Smooth muscle cell (in vitro differentiated cells): ENCODE measurements at regions not wholly inside any gene's neighbourhood (a gene's known extent, or its start where the extent isn't known, plus 50 kb on each side); places are given as distances from the start of the nearest gene placed in this dataset.

ENCODE experiments used
- DNase-seq: peaks from one replicate; lab custom pipeline; 2025; ENCODE audit not compliant: unreplicated experiment; lab: John Stamatoyannopoulos, UW
- H2AFZ ChIP-seq: fragments of 200-600 bp; sonication (generic); 2 replicates; pipeline ENCODE4 v1.6.0; 2016; ENCODE audit warnings: antibody characterized with exemption, low read depth, mild to moderate bottlenecking
- H3F3A ChIP-seq: fragments of 200-600 bp; sonication (generic); 2 replicates; pipeline ENCODE4 v1.6.0; 2017; ENCODE audit warnings: antibody characterized with exemption, low read depth
- H3K27ac ChIP-seq: fragments of 200-600 bp; sonication (generic); 2 replicates; pipeline ENCODE4 v1.5.1; 2016; ENCODE audit warnings: low read depth, mild to moderate bottlenecking
- H3K27me3 ChIP-seq: fragments of 200-600 bp; sonication (generic); 2 replicates; pipeline ENCODE4 v1.6.1; 2016; ENCODE audit warnings: low read depth, mild to moderate bottlenecking
- H3K36me3 ChIP-seq: fragments of 200-600 bp; sonication (generic); 2 replicates; pipeline ENCODE4 v1.5.1; 2016; ENCODE audit warnings: low read depth
- H3K4me1 ChIP-seq: fragments of 200-600 bp; sonication (generic); 2 replicates; pipeline ENCODE4 v1.5.1; 2016; ENCODE audit warnings: low read depth
- H3K4me2 ChIP-seq: fragments of 200-600 bp; sonication (generic); 2 replicates; pipeline ENCODE4 v1.6.0; 2016; ENCODE audit warnings: mild to moderate bottlenecking
- H3K4me3 ChIP-seq: fragments of 200-600 bp; sonication (generic); 2 replicates; pipeline ENCODE4 v1.5.1; 2016; ENCODE audit warnings: mild to moderate bottlenecking
- H3K79me2 ChIP-seq: fragments of 200-600 bp; sonication (generic); 2 replicates; pipeline ENCODE4 v1.6.0; 2016; ENCODE audit warnings: low read depth, mild to moderate bottlenecking
- H3K9ac ChIP-seq: fragments of 200-600 bp; sonication (generic); 2 replicates; pipeline ENCODE4 v1.6.0; 2016; ENCODE audit warnings: low read depth
- H3K9me3 ChIP-seq: fragments of 200-600 bp; sonication (generic); replicated peaks from 2 replicates; pipeline ENCODE4 v1.5.1; 2016; ENCODE audit warnings: low read depth
- H4K20me1 ChIP-seq: fragments of 200-600 bp; sonication (generic); 2 replicates; pipeline ENCODE4 v1.6.0; 2016; ENCODE audit warnings: low read depth
- CTCF ChIP-seq: fragments of 200-600 bp; sonication (generic); IDR thresholded peaks from 2 replicates; pipeline ENCODE4 v1.5.1; 2017; ENCODE audit warnings: borderline replicate concordance, mild to moderate bottlenecking, antibody characterized with exemption; ENCODE audit not compliant: insufficient read depth, poor library complexity, severe bottlenecking
- WGBS: methylation state at CpG from one replicate; pipeline ENCODE4 v1.1.7; 2016; ENCODE audit warnings: low lambda C conversion rate; 5-methylcytosine and 5-hydroxymethylcytosine counted together

DNA sequence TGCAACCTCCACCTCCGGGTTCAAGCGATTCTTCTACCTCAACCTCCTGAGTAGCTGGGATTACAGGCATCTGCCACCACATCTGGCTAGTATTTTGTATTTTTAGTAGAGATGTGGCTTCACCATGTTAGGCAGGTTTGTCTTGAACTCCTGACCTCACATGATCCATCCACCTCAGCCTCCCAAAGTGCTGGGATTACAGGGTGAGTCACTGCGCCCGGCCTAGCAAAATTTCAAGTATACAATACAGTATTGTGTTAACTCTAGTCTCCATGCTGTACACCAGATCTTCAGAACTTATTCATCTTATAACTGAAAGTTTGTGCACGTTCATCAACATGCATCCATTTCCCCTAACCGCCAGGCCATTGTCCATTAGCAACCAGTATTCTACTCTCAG is 115.1 kb upstream of the MDGA2 start:
- Histone ChIP-seq H3K4me3 (no peak overlapping the region), H3K4me1 (peaks cover 10% of the 10 kb centered on the region), H3K36me3 (no peaks in the 10 kb centered on the region), H3K27me3 (no peaks in the 10 kb centered on the region), H3K9ac (no peak overlapping the region), H2AFZ (no peak overlapping the region), H3K4me2 (no peak overlapping the region), H3K27ac (no peak overlapping the region), H3F3A (no peaks in the 10 kb centered on the region), H3K9me3 (no peaks in the 10 kb centered on the region), H4K20me1 (no peaks in the 10 kb centered on the region), H3K79me2 (no peaks in the 10 kb centered on the region)
- TF ChIP-seq CTCF = no peak
- no peak for DNase-seq
- 90% methylated on average over 6 of the region's 6 CpGs for WGBS

DNA sequence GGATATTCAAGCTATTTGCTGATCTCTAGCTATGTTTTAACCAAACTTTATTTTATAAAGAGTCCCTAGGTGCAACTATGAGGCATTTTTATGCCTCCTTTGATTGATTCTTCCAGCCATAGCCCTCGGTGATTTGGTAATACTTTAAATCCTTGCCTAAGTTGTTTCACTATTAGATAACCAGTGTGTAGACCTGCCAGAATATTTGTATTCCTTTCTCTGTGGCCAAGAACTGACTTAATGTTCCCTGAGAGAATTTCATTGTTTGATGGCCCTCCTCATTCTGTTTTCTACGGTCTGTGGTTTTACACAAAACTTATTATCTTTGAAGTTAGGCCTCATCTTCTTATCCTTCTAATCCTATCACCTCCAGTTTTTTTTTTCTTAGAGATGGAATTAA is 109.7 kb upstream of the MDGA2 start:
- Histone ChIP-seq H3F3A (no peaks in the 10 kb centered on the region), H3K4me2 (no peak overlapping the region), H3K27me3 (no peaks in the 10 kb centered on the region), H3K27ac (no peak overlapping the region), H3K79me2 (no peaks in the 10 kb centered on the region), H4K20me1 (no peaks in the 10 kb centered on the region), H2AFZ (no peak overlapping the region), H3K4me3 (no peak overlapping the region), H3K36me3 (no peaks in the 10 kb centered on the region), H3K4me1 (no peaks in the 10 kb centered on the region), H3K9ac (no peak overlapping the region), H3K9me3 (no peaks in the 10 kb centered on the region)
- DNase-seq = no peak
- no peak for TF ChIP-seq CTCF
- 83% methylated on average over 2 of the region's 2 CpGs for WGBS

DNA sequence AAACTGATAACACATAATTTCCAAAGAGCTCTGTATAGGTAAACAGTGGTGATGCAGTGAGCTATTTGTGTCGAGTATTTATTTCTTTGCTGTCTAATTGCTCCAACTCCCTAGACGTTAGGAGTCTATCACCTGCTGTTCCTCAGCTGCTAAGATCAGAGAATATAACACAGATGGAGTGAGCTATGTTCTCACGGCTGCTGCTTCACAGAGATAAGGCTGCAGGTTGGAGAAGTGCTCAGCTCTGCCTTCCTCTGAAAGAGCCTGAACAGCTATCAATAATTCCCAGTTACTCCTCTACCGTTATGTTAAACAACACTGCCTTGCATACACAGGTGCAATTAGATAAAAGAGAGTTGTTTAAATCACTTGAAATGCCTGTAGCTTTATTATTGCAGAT is 103.2 kb upstream of the MDGA2 start:
- TF ChIP-seq CTCF = no peak
- H3K9ac ChIP-seq = no peak overlapping the region
- no peaks in the 10 kb centered on the region for H3K4me1 ChIP-seq
- H3K79me2 ChIP-seq = no peaks in the 10 kb centered on the region
- no peak overlapping the region for H3K4me3 ChIP-seq
- H3K9me3 ChIP-seq = no peaks in the 10 kb centered on the region
- no peak overlapping the region for H2AFZ ChIP-seq
- DNase-seq = no peak
- WGBS = 80% methylated on average over 4 of the region's 4 CpGs
- H3K4me2 ChIP-seq = no peak overlapping the region
- no peaks in the 10 kb centered on the region for H3F3A ChIP-seq
- H3K27me3 ChIP-seq = no peaks in the 10 kb centered on the region
- H4K20me1 ChIP-seq = no peaks in the 10 kb centered on the region
- no peak overlapping the region for H3K27ac ChIP-seq
- no peaks in the 10 kb centered on the region for H3K36me3 ChIP-seq

- no peaks in the 10 kb centered on the region for H4K20me1 ChIP-seq
- H3K36me3 ChIP-seq = no peaks in the 10 kb centered on the region
- no peak overlapping the region for H2AFZ ChIP-seq
- TF ChIP-seq CTCF = no peak
- H3K79me2 ChIP-seq = no peaks in the 10 kb centered on the region
- H3K4me2 ChIP-seq = no peak overlapping the region
- H3F3A ChIP-seq = no peaks in the 10 kb centered on the region
- no peak for DNase-seq
- no peaks in the 10 kb centered on the region for H3K9me3 ChIP-seq
- H3K4me1 ChIP-seq = no peaks in the 10 kb centered on the region
- no peak overlapping the region for H3K9ac ChIP-seq
- no peaks in the 10 kb centered on the region for H3K27me3 ChIP-seq
- H3K27ac ChIP-seq = no peak overlapping the region
- WGBS = 94% methylated on average over 1 of the region's 1 CpG
- H3K4me3 ChIP-seq = no peak overlapping the region
Measured at GRCh38 chr14:47772652-47773051, 97.2 kb upstream of the MDGA2 start.
